ENCODE measurements at regions not wholly inside any gene's neighbourhood (a gene's known extent, or its start where the extent isn't known, plus 50 kb on each side); places are given as distances from the start of the nearest gene placed in this dataset.

GRCh38 chr7:21159506-21159905 is 268.4 kb upstream of the SP4 start:
- no peak for DNase-seq

- DNase-seq, result no peak
These were observed 267.5 kb upstream of the SP4 start for GRCh38 chr7:21160401-21160800.

GRCh38 chr7:21167942-21168341 is 259.9 kb upstream of the SP4 start:
- DNase-seq, result no peak

GRCh38 chr7:21169667-21170580 is 258.0 kb upstream of the SP4 start:
- DNase-seq, result no peak

GRCh38 chr7:21172800-21173199 is 255.1 kb upstream of the SP4 start:
- no peak for DNase-seq

DNA sequence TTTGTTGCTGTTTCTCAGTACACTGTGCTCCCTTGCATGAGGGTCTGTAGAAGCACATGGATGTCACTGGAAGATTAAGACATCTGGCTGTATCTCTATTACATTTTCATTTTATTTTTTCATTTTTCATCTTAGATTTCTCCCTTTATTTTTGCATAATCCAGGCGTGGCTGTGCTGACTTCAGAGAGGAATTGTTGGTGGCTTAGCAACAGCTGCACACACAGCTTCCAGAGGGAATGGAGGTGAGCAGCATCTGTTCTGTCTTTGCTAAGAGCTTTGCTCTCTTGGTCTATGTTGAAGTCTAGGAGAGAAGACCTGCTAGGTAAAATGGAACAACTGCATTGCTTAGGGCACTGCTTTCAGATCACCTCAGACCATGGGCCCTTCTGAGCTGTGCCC is 254.4 kb upstream of the SP4 start:
- DNase-seq, result no peak

GRCh38 chr7:21175714-21176113 is 252.2 kb upstream of the SP4 start:
- no peak for DNase-seq

GRCh38 chr7:21184942-21185652 is 242.8 kb upstream of the SP4 start:
- DNase-seq, result no peak

DNA sequence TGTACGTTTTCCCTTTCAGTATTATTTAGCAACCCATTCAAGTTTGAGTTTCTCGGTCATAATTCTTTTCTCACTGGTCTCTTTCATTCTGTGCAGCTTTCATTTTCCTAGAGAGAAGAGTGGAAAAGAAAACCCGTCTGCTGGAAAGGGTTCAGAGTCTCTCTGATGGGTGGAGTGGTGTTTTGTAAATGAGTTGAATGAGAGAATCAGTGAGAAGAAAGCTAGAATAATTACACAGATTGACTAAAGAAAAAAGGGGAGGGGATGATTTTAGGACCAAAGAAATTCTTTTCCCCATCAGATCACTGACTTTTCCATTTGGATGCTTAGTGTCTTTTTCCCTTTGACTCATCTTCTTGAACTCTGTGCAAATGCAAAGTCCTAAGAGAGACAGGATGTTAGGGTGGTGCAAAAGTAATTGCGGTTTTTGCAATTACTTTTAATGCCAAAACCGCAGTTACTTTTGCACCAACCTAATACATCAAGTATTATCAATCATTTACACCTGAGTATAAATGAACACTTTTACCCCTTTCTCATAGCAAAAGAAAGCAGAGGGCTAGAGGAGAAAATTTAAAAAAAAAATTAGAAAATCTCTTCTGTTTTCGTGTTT is 242.1 kb upstream of the SP4 start:
- DNase-seq, result no peak

- DNase-seq, result no peak
These were observed 236.4 kb upstream of the SP4 start for GRCh38 chr7:21191321-21192073.

DNA sequence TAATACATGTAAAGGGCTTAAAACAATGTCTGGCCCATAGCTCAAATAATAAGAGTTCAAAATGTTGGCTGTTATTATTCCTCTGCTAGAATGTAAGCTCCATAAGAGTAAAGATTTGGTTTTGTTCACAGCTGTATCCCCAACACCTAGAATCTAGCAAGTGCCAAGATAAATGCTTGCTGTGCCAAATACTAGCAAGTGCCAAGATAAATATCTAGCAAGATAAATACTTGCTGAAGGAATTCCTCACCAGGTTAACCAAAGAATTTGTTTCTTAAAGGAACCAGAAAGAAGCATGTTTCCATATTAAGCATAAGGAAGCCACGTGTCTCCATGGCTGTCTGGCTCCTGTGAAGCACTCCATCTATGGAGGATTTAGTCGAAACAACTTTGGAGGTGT is 235.2 kb upstream of the SP4 start:
- DNase-seq, result no peak

GRCh38 chr7:21193895-21194294 is 234.0 kb upstream of the SP4 start:
- no peak for DNase-seq

DNA sequence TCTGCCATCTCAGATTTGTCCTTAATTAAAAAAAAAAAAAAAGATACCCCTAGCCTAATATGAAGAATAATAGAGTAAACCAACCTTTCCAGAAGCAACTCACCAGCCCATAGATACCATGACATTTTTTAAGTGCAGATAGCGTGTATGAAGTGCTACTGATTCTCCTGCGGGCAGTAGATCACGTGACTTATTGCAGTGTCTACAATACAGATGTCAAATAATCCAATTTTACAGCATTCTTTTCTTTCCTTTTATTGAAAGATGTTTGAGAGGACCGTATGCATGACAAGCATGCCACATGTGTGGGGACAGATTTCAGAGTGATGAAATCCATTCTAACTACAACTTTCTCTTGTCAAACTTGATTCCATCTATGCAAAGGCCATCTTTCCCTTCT is 232.9 kb upstream of the SP4 start:
- no peak for DNase-seq

- DNase-seq, result no peak
These were observed 229.0 kb upstream of the SP4 start for GRCh38 chr7:21198921-21199320.

DNA sequence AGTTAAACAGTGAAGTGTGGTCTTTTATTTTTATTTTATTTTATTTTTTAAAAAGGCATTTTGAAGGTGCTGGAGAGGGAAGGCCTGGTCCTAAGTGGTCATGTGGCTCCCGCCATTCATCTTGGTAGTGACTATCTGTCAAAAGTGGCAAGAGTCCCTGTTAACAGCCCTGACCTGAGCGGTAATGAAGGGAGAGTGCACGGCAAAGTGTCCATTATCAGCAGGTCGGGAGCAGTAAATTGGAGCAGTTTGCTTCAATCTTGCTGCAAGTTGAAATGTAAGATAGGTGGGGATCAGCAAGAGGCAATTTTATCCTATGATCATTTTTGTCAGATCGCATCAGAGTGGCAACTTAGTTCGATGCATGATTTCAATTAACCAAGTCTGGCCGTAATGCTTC is 227.4 kb upstream of the SP4 start:
- DNase-seq, result no peak

DNA sequence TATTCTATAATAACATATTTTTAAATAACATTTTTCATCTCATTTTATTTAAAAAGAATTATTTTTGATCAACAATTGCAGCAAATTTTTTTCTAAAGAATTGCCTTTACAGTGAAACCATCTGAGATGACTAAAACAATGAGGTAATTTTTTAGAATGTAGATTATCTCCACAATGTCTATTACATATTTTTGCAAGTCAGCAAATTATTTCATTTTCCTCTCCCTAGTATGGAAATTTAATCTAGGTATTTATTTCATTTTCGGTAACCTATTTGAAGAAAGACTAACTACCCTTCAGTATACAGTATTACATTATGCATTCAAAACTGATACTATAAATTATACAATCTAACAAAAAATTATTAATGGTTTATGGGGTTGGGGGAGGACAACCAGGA is 213.2 kb upstream of the SP4 start:
- no peak for DNase-seq

DNA sequence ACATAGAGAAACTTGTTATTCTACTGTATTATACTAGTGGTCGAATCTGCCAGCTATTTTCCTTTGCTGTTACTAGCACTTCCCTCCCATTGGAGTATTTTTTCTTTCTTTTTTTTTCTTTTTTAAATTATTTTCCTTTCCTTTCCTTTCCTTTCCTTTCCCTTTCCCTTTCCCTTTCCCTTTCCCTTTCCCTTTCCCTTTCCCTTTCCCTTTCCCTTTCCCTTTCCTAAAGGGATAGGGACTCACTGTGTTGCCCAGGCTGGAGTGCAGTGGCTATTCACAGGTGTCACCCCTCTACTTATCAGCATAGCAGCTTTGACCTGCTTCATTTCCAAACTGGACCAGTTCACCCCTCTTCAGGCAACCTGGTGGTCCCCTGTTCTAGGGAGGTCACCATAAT is 212.6 kb upstream of the SP4 start:
- no peak for DNase-seq

DNA sequence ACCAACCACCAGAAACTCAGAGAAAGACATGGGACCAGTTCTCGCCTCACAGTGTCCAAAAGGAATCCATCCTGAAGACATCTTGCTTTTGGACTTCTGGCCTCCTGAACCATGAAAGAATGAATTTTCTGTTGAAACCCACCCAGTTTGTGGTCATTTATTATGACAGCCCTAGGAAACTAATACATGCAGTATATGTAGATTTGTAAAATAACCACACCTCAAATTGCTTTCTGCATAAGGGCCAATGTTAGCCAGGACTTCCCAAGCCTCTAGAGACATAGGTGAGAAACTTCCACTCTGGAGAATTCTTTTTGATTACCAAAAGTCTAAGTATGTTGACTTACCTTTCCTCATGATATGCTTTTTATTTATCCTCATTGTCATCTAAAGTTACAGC is 210.5 kb upstream of the SP4 start:
- DNase-seq, result no peak

DNA sequence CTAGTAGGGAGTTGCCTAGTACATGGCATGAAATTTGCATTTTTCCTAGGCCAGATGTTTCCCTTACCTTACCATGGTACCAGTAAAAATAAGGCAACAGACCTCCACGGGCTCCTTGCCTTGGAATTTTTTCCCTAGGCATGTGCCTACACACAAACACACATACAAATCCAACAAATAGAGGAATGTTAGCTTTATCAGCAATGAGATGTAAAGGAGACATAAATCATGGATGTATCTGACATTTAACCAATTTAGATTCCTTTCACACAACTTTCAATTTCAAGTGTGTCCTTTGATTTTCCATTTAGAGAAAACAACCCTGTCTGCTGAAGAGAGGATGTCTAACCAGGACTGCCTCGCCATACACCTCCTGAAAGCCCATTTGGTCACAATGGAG is 209.7 kb upstream of the SP4 start:
- DNase-seq, result no peak

DNA sequence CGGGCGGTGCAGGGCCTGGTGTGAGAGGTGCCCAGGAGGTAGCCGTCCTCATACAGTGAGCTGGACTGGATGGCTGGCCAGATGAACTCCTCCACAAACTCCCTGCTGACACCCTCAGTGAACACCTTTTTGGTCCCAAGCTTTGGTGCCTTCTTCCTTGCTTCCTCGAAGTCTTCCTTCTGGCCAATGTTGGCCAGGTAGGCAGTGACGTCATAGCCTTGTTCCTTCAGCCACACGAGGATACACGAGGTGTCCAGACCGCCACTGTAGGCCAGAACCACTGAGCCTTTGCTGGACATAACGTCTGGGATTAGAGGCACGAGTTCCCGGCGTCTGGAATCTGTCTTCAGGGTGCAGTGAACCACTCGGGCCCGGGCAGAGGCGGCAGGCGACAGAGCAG is 206.8 kb upstream of the SP4 start:
- no peak for DNase-seq

DNA sequence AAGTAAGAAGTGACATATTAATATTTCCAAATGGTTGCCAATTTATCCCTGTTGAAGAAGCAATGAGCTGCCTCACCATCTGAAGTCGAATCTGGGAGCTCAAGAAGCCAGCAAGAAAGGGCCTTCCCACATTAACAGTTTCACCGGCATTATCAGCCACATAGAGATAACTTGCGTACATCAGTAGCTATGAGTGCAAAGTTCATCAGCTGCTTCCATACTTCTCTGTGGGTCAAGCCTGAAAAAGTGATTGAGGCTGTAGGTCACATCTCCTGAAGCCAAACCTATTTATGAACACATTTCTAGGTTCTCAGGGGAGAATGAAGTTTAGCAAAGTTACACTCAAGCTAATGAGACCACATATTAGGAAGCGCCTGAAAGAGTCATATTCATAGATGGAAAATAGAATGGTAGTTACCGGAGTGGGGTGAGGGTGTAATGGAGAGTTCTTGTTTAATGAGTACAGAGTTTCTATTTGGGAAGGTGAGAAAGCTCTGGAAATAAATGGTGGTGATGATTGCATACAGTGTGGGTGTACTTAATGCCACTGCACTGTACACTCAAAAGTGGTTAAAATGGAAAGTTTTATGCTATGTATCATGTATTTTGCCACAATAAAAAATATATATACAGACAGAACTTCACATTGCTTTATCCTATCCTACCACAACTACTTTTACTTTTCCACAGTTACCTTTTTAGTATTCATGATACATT is 189.3 kb upstream of the SP4 start:
- no peak for DNase-seq

GRCh38 chr7:21243265-21243664 is 184.6 kb upstream of the SP4 start:
- no peak for DNase-seq

Measured in DMS 273 treated with DMSO at 0.1 percent for 48 hours (cell line).